Endothelial cell of umbilical vein (primary cell): ENCODE measurements at regions not wholly inside any gene's neighbourhood (a gene's known extent, or its start where the extent isn't known, plus 50 kb on each side); places are given as distances from the start of the nearest gene placed in this dataset.

ENCODE experiments used
- BruUV-seq: library from RNA; stranded (reverse); fragments of 400-500 nt; replicated peaks from 2 replicates; lab custom pipeline; 2021; lab: Mats Ljungman, UMichigan
- CTCF ChIA-PET: fragments of 300-600, 350-600 bp; sonication (Branson Sonifier 250); formaldehyde crosslinking; loops from one replicate; lab custom pipeline; 2021; ENCODE audit warnings: antibody characterized with exemption, inconsistent platforms; lab: Charles Lee
- POLR2A ChIA-PET: fragments of 300-600, 350-600 bp; sonication (Branson Sonifier 250); formaldehyde crosslinking; loops from one replicate; lab custom pipeline; 2021; ENCODE audit warnings: antibody characterized with exemption, inconsistent platforms; lab: Charles Lee
- DNase-seq: peaks from one replicate; pipeline ENCODE4 v3.0.0-alpha.2; 2011; ENCODE audit warnings: low read depth, low spot score
- FAIRE-seq: peaks from 2 replicates; lab custom pipeline; 2011; peaks lifted over from hg19 to GRCh38; lab: Jason Lieb, UNC
- H2AFZ ChIP-seq: 2 replicates; pipeline ENCODE4 v1.6.0; 2012; ENCODE audit warnings: low read depth, low read length, control low read depth, inconsistent platforms
- H3K27ac ChIP-seq: 2 replicates; pipeline ENCODE4 v1.5.1; 2011; ENCODE audit warnings: low read depth, mild to moderate bottlenecking, control low read depth, low read length, moderate library complexity; ENCODE audit not compliant: insufficient read depth
- H3K27me3 ChIP-seq, 2 experiments: 2 replicates each; pipeline versions ENCODE4 v1.6.0 to v1.6.1; 2011; ENCODE audit warnings: low read length in 2 of 2, mixed read lengths in 1 of 2; ENCODE audit not compliant: control insufficient read depth in 2 of 2, insufficient read depth in 2 of 2
- H3K36me3 ChIP-seq, 2 experiments: 2 replicates in 1 of 2; 3 replicates in 1 of 2; pipeline ENCODE4 v1.5.1; 2011; ENCODE audit warnings: low read length in 2 of 2, mild to moderate bottlenecking in 1 of 2, moderate library complexity in 1 of 2; ENCODE audit not compliant: control insufficient read depth in 2 of 2, insufficient read depth in 2 of 2; ENCODE audit errors: extremely low read depth in 1 of 2
- H3K4me1 ChIP-seq: 3 replicates; pipeline ENCODE4 v1.5.1; 2011; ENCODE audit warnings: mild to moderate bottlenecking, low read length; ENCODE audit not compliant: control insufficient read depth, insufficient read depth; ENCODE audit errors: extremely low read depth
- H3K4me2 ChIP-seq: 2 replicates; pipeline ENCODE4 v1.6.1; 2011; ENCODE audit warnings: low read length, control low read depth, mixed read lengths; ENCODE audit not compliant: insufficient read depth
- H3K4me3 ChIP-seq, 3 experiments: fragments of 200-600 bp in 1 of 3; sonication (generic), shearing (Covaris generic) in 1 of 3; replicated peaks in 1 of 3; 2 replicates each; pipeline ENCODE4 v1.5.1; 2011 to 2016; ENCODE audit warnings: control low read depth in 3 of 3, low read length in 3 of 3, mild to moderate bottlenecking in 2 of 3, inconsistent platforms in 1 of 3, low read depth in 1 of 3, moderate library complexity in 1 of 3; ENCODE audit not compliant: insufficient read depth in 1 of 3
- H3K79me2 ChIP-seq: 2 replicates; pipeline ENCODE4 v1.6.0; 2012; ENCODE audit warnings: low read length, inconsistent platforms; ENCODE audit not compliant: control insufficient read depth, insufficient read depth
- H3K9ac ChIP-seq: replicated peaks from 2 replicates; pipeline ENCODE3; 2011; ENCODE audit warnings: low read length, control low read depth; ENCODE audit not compliant: insufficient read depth; ENCODE audit errors: extremely low read depth
- H3K9me1 ChIP-seq: replicated peaks from 3 replicates; pipeline ENCODE4 v1.6.0; 2011; ENCODE audit warnings: mild to moderate bottlenecking, low read length; ENCODE audit not compliant: control insufficient read depth, insufficient read depth; ENCODE audit errors: extremely low read depth
- H3K9me3 ChIP-seq: replicated peaks from 2 replicates; pipeline ENCODE4 v1.5.1; 2012; ENCODE audit warnings: low read length, inconsistent platforms; ENCODE audit not compliant: control insufficient read depth, insufficient read depth
- H4K20me1 ChIP-seq: replicated peaks from 2 replicates; pipeline ENCODE3; 2011; ENCODE audit warnings: mild to moderate bottlenecking, low read length; ENCODE audit not compliant: control insufficient read depth, insufficient read depth; ENCODE audit errors: extremely low read depth
- CTCF ChIP-seq, 2 donors: IDR thresholded peaks; 1 replicate in 1 of 2; 2 replicates in 1 of 2; pipeline ENCODE4 v1.5.1; 2011; ENCODE audit warnings: low read length in 2 of 2, mild to moderate bottlenecking in 2 of 2, moderate library complexity in 2 of 2, control low read depth in 1 of 2, inconsistent platforms in 1 of 2, low read depth in 1 of 2; ENCODE audit not compliant: insufficient read depth in 1 of 2; ENCODE audit errors: extremely low read depth in 1 of 2
- EZH2 ChIP-seq: IDR thresholded peaks from 2 replicates; pipeline ENCODE4 v1.6.1; 2012; ENCODE audit warnings: borderline replicate concordance, low read depth, mild to moderate bottlenecking, moderate library complexity, low read length, inconsistent platforms; ENCODE audit not compliant: severe bottlenecking
- FOS ChIP-seq: IDR thresholded peaks from 2 replicates; pipeline ENCODE4 v1.6.1; 2011; ENCODE audit warnings: mild to moderate bottlenecking, low read length, moderate library complexity, borderline replicate concordance; ENCODE audit not compliant: insufficient read depth
- GATA2 ChIP-seq: IDR thresholded peaks from 2 replicates; pipeline ENCODE4 v1.7.0; 2011; ENCODE audit warnings: low read depth, mild to moderate bottlenecking, moderate library complexity, mixed read lengths, low read length; ENCODE audit not compliant: insufficient read length, insufficient read depth
- JUN ChIP-seq: IDR thresholded peaks from 2 replicates; pipeline ENCODE4 v1.6.1; 2011; ENCODE audit warnings: borderline replicate concordance, low read depth; ENCODE audit not compliant: insufficient read length, insufficient read depth
- MAX ChIP-seq: IDR thresholded peaks from 2 replicates; pipeline ENCODE4 v1.6.1; 2011; ENCODE audit not compliant: insufficient read depth, insufficient read length
- MYC ChIP-seq: IDR thresholded peaks from one replicate; pipeline ENCODE4 v1.6.1; 2011; ENCODE audit warnings: mild to moderate bottlenecking, low read depth, low read length
- POLR2A ChIP-seq: IDR thresholded peaks from 2 replicates; pipeline ENCODE4 v1.6.1; 2012; ENCODE audit warnings: low read depth, mild to moderate bottlenecking, control low read depth, low read length
- POLR2AphosphoS5 ChIP-seq: IDR thresholded peaks from 2 replicates; pipeline ENCODE4 v1.6.1; 2012; ENCODE audit warnings: low read depth, mild to moderate bottlenecking, control low read depth, low read length, moderate library complexity; ENCODE audit not compliant: insufficient read depth
- dilution Hi-C: fragments of 300-500 bp; cut with MboI; formaldehyde crosslinking; loops from one replicate; pipeline ENCODE4 v1.15.0; 2019; ENCODE audit warnings: low sequenced_read_pairs; ENCODE audit not compliant: extremely low pct_ligation_motif_present
- intact Hi-C: fragments of 100-400 bp; cut with micrococcal nuclease; formaldehyde crosslinking; loops from one replicate; pipeline ENCODE4 v1.10.0; 2022

GRCh38 chr4:38324861-38325628 lies 339.0 kb upstream of the KLF3 start:
- H3K4me3 ChIP-seq, result no peak overlapping the region
- ChIA-PET POLR2A (no interaction called here), CTCF (interaction anchor here (1.0 kb wide), 2 partner anchors 146 to 349 kb away, joined by 3 read pairs; no protein-coding TSS in a partner anchor)
- BruUV-seq, result no TSS peak
- FAIRE-seq (no peak), DNase-seq (no peak)
- H3K9me1 ChIP-seq, result no peaks in the 10 kb centered on the region
- H3K27me3 ChIP-seq, result no peaks in the 10 kb centered on the region
- no peaks in the 10 kb centered on the region for H3K36me3 ChIP-seq
- no peaks in the 10 kb centered on the region for H4K20me1 ChIP-seq
- H3K9ac ChIP-seq, result no peak overlapping the region
- H3K9me3 ChIP-seq, result no peaks in the 10 kb centered on the region
- intact Hi-C loops, result no loop called here
- peaks cover under 1% of the 10 kb centered on the region for H3K4me1 ChIP-seq
- H3K4me2 ChIP-seq, result no peak overlapping the region
- H3K27ac ChIP-seq, result no peak overlapping the region
- no peak overlapping the region for H2AFZ ChIP-seq
- dilution Hi-C loops, result no loop called here
- no peaks in the 10 kb centered on the region for H3K79me2 ChIP-seq
- TF ChIP-seq POLR2AphosphoS5 (no peak), MAX (no peak), MYC (no peak), EZH2 (no peak), GATA2 (no peak), CTCF (IDR thresholded peaks at IDR 0.05; ENCODE audit: extremely low read depth in 1 of 2, insufficient read depth in 1 of 2, low read depth in 1 of 2, low read length in 2 of 2) (no peak), FOS (no peak), JUN (no peak), POLR2A (no peak)
